Right lobe of liver (tissue), 4 donors: ENCODE measurements at regions not wholly inside any gene's neighbourhood (a gene's known extent, or its start where the extent isn't known, plus 50 kb on each side); places are given as distances from the start of the nearest gene placed in this dataset.

Experiments used
- POLR2A ChIP-seq: fragments of 450-650 bp; IDR thresholded peaks from one replicate; pipeline ENCODE4 v1.6.1; 2017; ENCODE audit warnings: antibody characterized with exemption, mild to moderate bottlenecking
- TF ChIP-seq, protein P1 (sequence below), 4 donors: fragments of 200-600 bp in 3 of 4; fragments of 450-650 bp in 1 of 4; IDR thresholded peaks; one replicate each; pipeline versions ENCODE4 v1.5.1 to v1.8.0; 2016 to 2022; ENCODE audit warnings: antibody characterized with exemption in 4 of 4, mild to moderate bottlenecking in 2 of 4
- donor health status: DM: no; HTN: no; CAD: no.
- donor health status: DM: no; HTN: no; CAD: no.
- donor health status: DM: no; HTN: yes; CAD: no.

DNA sequence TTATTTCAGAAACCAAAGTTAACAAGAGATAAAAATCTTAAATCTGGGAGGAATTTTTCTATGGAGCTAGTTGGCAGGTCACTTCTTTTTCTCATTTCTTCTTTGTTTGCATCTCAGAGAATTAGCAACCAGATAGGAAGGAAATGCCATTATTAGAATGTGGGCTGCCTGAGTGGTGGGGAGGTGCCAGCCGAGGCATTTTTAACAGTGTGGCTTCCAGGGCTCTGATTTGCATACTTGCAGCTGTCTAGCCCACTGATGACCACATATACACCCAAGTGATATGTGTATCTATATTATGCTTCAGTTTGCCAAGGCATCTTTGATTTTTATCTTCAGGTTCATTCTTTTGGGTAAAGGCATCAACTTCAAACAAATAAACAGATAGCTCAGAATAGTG, 206.7 kb downstream of the CLIC5 start:
- TF ChIP-seq, protein P1, sequence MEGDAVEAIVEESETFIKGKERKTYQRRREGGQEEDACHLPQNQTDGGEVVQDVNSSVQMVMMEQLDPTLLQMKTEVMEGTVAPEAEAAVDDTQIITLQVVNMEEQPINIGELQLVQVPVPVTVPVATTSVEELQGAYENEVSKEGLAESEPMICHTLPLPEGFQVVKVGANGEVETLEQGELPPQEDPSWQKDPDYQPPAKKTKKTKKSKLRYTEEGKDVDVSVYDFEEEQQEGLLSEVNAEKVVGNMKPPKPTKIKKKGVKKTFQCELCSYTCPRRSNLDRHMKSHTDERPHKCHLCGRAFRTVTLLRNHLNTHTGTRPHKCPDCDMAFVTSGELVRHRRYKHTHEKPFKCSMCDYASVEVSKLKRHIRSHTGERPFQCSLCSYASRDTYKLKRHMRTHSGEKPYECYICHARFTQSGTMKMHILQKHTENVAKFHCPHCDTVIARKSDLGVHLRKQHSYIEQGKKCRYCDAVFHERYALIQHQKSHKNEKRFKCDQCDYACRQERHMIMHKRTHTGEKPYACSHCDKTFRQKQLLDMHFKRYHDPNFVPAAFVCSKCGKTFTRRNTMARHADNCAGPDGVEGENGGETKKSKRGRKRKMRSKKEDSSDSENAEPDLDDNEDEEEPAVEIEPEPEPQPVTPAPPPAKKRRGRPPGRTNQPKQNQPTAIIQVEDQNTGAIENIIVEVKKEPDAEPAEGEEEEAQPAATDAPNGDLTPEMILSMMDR (IDR thresholded peaks at IDR 0.05), result no peak
- TF ChIP-seq POLR2A, result no peak
